SK-N-SH treated with all-trans-retinoic acid at 6 μM for 48 hours (cell line): ENCODE measurements at regions not wholly inside any gene's neighbourhood (a gene's known extent, or its start where the extent isn't known, plus 50 kb on each side); places are given as distances from the start of the nearest gene placed in this dataset.

Source experiments
- ATAC-seq: fragments of 200-7000 bp; cut with Tn5 transposase; 3 replicates; pipeline ENCODE4 v1.9.1; 2020; ENCODE audit warnings: mild to moderate bottlenecking, moderate library complexity
- ARNTL ChIP-seq: fragments of 450-650 bp; formaldehyde crosslinking; IDR thresholded peaks from 2 replicates; pipeline ENCODE4 v1.5.0; 2020; ENCODE audit warnings: low read depth, mild to moderate bottlenecking, moderate library complexity, borderline replicate concordance
- CSDC2 ChIP-seq: fragments of 250-450 bp; sonication (Bioruptor Pico); IDR thresholded peaks from 2 replicates; pipeline ENCODE4 v1.5.0; 2020; ENCODE audit warnings: mild to moderate bottlenecking, moderate library complexity
- ESRRG ChIP-seq: fragments of 250-450 bp; sonication (Bioruptor Pico); IDR thresholded peaks from 2 replicates; pipeline ENCODE4 v1.6.1; 2021; ENCODE audit warnings: mild to moderate bottlenecking
- GLIS3 ChIP-seq: fragments of 250-450 bp; sonication (Bioruptor Pico); IDR thresholded peaks from 2 replicates; pipeline ENCODE4 v1.5.0; 2020; ENCODE audit warnings: mild to moderate bottlenecking, moderate library complexity
- ISL1 ChIP-seq: fragments of 250-450 bp; sonication (Bioruptor Pico); IDR thresholded peaks from 2 replicates; pipeline ENCODE4 v2.1.2; 2022; ENCODE audit warnings: mild to moderate bottlenecking, moderate library complexity
- OSR1 ChIP-seq: fragments of 250-450 bp; sonication (Bioruptor Pico); IDR thresholded peaks from 2 replicates; pipeline ENCODE4 v1.8.0; 2022; ENCODE audit warnings: moderate library complexity, mild to moderate bottlenecking, inconsistent platforms
- PPARA ChIP-seq: fragments of 250-450 bp; sonication (Bioruptor Pico); IDR thresholded peaks from 2 replicates; pipeline ENCODE4 v1.5.0; 2020; ENCODE audit warnings: mild to moderate bottlenecking, borderline replicate concordance
- RARB ChIP-seq: fragments of 250-450 bp; sonication (Bioruptor Pico); IDR thresholded peaks from 2 replicates; pipeline ENCODE4 v1.8.0; 2021; ENCODE audit warnings: mild to moderate bottlenecking, moderate library complexity
- SNAI2 ChIP-seq: fragments of 250-450 bp; sonication (Bioruptor Pico); IDR thresholded peaks from 2 replicates; pipeline ENCODE4 v1.5.0; 2020; ENCODE audit warnings: mild to moderate bottlenecking, moderate library complexity
- TCF4 ChIP-seq: fragments of 250-450 bp; sonication (Bioruptor Pico); IDR thresholded peaks from 2 replicates; pipeline ENCODE4 v1.8.0; 2021; ENCODE audit warnings: mild to moderate bottlenecking, moderate library complexity, borderline replicate concordance
- TOX ChIP-seq: fragments of 250-450 bp; sonication (Bioruptor Pico); IDR thresholded peaks from 2 replicates; pipeline ENCODE4 v1.8.0; 2021; ENCODE audit warnings: mild to moderate bottlenecking, moderate library complexity, borderline replicate concordance
- ZC3H10 ChIP-seq: fragments of 250-450 bp; sonication (Bioruptor Pico); IDR thresholded peaks from 2 replicates; pipeline ENCODE4 v1.5.1; 2021; ENCODE audit warnings: mild to moderate bottlenecking, moderate library complexity
- ZFP3 ChIP-seq: fragments of 250-450 bp; sonication (Bioruptor Pico); IDR thresholded peaks from 2 replicates; pipeline ENCODE4 v1.5.0; 2020; ENCODE audit warnings: mild to moderate bottlenecking, moderate library complexity
- ZFP30 ChIP-seq: fragments of 450-650 bp; formaldehyde crosslinking; IDR thresholded peaks from 2 replicates; pipeline ENCODE4 v1.5.0; 2022; ENCODE audit warnings: mild to moderate bottlenecking, moderate library complexity
- ZNF565 ChIP-seq: fragments of 450-650 bp; formaldehyde crosslinking; conservative IDR thresholded peaks from 2 replicates; pipeline ENCODE4 v1.5.0; 2020; ENCODE audit warnings: low read depth, mild to moderate bottlenecking, moderate library complexity
- ZNF70 ChIP-seq: fragments of 450-650 bp; formaldehyde crosslinking; IDR thresholded peaks from 2 replicates; pipeline ENCODE4 v1.5.0; 2020; ENCODE audit warnings: mild to moderate bottlenecking, moderate library complexity
- TF ChIP-seq, protein P1 (sequence below): fragments of 250-450 bp; sonication (Bioruptor Pico); IDR thresholded peaks from 2 replicates; pipeline ENCODE4 v1.5.1; 2021; ENCODE audit warnings: mild to moderate bottlenecking, moderate library complexity
- TF ChIP-seq, protein P2 (sequence below): fragments of 250-450 bp; sonication (Bioruptor Pico); IDR thresholded peaks from 2 replicates; pipeline ENCODE4 v1.8.0; 2020; ENCODE audit warnings: mild to moderate bottlenecking, moderate library complexity, borderline replicate concordance
- TF ChIP-seq, protein P3 (sequence below): fragments of 250-450 bp; sonication (Bioruptor Pico); IDR thresholded peaks from 2 replicates; pipeline ENCODE4 v1.5.0; 2020; ENCODE audit warnings: mild to moderate bottlenecking, moderate library complexity
- TF ChIP-seq, protein P4 (sequence below): fragments of 250-450 bp; sonication (Bioruptor Pico); IDR thresholded peaks from 2 replicates; pipeline ENCODE4 v1.8.0; 2021; ENCODE audit warnings: low read depth, mild to moderate bottlenecking, moderate library complexity, borderline replicate concordance

DNA sequence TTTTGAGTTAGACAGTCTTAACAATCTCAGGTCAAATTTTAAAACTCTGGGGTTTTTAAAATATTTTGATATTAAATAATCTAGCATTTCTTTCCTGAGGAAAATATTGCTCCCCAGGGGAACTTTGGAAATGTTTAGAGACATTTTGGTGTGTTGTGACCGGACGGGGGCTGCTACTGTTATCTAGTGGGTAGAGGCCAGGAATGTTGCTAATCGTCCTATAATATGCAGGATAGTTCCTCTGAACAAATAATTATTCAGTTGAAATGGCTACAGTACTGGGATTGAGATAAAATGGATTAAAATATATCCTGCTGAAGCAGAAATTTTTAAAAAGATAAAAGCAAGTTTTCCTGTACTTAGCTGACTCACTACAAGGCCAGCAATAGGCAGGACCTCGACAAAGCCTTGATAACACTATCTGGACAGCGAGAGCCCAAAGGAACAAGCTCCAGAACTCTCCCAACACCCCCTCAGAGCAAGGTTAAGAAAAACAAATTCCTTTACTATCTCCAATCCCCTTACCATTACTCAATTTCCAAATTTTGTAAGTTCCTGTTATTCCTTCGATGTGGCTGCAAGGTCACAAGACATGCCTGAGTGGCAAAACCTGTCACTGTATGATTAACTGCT lies 1407.4 kb downstream of the SUCLG1 start:
- ATAC-seq: no peak

DNA sequence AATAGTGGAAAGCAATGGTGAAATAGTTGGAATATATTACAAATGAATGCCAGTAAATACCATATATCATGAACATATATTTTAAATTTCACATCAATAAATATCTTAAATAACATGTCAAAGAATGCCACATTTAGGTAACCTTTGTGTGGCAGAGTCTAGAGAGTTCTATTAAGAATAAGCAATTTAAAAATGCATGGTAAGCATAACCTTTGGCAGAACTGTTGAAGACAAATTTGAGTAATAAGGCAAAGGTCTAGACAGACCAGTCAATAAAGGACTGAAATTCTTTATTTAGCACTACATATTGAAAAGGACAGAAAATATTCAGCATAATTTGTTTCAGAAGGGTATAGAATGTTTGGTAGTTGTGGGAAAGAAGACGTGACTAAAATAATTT lies 1417.0 kb downstream of the SUCLG1 start:
- ATAC-seq: no peak
- TF ChIP-seq ESRRG (CRISPR knock-in tag): no peak
- TF ChIP-seq TOX (CRISPR knock-in tag): no peak
- TF ChIP-seq ZNF70 (CRISPR knock-in tag): no peak
- TF ChIP-seq ZC3H10 (CRISPR knock-in tag): no peak
- no peak for TF ChIP-seq OSR1
- no peak for TF ChIP-seq GLIS3 (CRISPR knock-in tag)
- TF ChIP-seq, protein P1, sequence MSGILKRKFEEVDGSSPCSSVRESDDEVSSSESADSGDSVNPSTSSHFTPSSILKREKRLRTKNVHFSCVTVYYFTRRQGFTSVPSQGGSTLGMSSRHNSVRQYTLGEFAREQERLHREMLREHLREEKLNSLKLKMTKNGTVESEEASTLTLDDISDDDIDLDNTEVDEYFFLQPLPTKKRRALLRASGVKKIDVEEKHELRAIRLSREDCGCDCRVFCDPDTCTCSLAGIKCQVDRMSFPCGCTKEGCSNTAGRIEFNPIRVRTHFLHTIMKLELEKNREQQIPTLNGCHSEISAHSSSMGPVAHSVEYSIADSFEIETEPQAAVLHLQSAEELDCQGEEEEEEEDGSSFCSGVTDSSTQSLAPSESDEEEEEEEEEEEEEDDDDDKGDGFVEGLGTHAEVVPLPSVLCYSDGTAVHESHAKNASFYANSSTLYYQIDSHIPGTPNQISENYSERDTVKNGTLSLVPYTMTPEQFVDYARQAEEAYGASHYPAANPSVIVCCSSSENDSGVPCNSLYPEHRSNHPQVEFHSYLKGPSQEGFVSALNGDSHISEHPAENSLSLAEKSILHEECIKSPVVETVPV: no peak
- TF ChIP-seq, protein P2, sequence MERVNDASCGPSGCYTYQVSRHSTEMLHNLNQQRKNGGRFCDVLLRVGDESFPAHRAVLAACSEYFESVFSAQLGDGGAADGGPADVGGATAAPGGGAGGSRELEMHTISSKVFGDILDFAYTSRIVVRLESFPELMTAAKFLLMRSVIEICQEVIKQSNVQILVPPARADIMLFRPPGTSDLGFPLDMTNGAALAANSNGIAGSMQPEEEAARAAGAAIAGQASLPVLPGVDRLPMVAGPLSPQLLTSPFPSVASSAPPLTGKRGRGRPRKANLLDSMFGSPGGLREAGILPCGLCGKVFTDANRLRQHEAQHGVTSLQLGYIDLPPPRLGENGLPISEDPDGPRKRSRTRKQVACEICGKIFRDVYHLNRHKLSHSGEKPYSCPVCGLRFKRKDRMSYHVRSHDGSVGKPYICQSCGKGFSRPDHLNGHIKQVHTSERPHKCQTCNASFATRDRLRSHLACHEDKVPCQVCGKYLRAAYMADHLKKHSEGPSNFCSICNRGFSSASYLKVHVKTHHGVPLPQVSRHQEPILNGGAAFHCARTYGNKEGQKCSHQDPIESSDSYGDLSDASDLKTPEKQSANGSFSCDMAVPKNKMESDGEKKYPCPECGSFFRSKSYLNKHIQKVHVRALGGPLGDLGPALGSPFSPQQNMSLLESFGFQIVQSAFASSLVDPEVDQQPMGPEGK: no peak
- no peak for TF ChIP-seq CSDC2 (CRISPR knock-in tag)
- TF ChIP-seq, protein P3, sequence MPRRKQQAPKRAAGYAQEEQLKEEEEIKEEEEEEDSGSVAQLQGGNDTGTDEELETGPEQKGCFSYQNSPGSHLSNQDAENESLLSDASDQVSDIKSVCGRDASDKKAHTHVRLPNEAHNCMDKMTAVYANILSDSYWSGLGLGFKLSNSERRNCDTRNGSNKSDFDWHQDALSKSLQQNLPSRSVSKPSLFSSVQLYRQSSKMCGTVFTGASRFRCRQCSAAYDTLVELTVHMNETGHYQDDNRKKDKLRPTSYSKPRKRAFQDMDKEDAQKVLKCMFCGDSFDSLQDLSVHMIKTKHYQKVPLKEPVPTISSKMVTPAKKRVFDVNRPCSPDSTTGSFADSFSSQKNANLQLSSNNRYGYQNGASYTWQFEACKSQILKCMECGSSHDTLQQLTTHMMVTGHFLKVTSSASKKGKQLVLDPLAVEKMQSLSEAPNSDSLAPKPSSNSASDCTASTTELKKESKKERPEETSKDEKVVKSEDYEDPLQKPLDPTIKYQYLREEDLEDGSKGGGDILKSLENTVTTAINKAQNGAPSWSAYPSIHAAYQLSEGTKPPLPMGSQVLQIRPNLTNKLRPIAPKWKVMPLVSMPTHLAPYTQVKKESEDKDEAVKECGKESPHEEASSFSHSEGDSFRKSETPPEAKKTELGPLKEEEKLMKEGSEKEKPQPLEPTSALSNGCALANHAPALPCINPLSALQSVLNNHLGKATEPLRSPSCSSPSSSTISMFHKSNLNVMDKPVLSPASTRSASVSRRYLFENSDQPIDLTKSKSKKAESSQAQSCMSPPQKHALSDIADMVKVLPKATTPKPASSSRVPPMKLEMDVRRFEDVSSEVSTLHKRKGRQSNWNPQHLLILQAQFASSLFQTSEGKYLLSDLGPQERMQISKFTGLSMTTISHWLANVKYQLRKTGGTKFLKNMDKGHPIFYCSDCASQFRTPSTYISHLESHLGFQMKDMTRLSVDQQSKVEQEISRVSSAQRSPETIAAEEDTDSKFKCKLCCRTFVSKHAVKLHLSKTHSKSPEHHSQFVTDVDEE (CRISPR knock-in tag): no peak
- TF ChIP-seq ZFP30 (CRISPR knock-in tag): no peak
- no peak for TF ChIP-seq RARB (CRISPR knock-in tag)

More for the DNA sequence above, 1407.4 kb downstream of the SUCLG1 start:
- TF ChIP-seq ZC3H10 (CRISPR knock-in tag) (no peak), GLIS3 (CRISPR knock-in tag) (no peak), SNAI2 (no peak), TCF4 (CRISPR knock-in tag) (no peak)
- TF ChIP-seq, protein P4, sequence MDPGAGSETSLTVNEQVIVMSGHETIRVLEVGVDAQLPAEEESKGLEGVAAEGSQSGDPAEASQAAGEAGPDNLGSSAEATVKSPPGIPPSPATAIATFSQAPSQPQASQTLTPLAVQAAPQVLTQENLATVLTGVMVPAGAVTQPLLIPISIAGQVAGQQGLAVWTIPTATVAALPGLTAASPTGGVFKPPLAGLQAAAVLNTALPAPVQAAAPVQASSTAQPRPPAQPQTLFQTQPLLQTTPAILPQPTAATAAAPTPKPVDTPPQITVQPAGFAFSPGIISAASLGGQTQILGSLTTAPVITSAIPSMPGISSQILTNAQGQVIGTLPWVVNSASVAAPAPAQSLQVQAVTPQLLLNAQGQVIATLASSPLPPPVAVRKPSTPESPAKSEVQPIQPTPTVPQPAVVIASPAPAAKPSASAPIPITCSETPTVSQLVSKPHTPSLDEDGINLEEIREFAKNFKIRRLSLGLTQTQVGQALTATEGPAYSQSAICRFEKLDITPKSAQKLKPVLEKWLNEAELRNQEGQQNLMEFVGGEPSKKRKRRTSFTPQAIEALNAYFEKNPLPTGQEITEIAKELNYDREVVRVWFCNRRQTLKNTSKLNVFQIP (CRISPR knock-in tag): no peak

DNA sequence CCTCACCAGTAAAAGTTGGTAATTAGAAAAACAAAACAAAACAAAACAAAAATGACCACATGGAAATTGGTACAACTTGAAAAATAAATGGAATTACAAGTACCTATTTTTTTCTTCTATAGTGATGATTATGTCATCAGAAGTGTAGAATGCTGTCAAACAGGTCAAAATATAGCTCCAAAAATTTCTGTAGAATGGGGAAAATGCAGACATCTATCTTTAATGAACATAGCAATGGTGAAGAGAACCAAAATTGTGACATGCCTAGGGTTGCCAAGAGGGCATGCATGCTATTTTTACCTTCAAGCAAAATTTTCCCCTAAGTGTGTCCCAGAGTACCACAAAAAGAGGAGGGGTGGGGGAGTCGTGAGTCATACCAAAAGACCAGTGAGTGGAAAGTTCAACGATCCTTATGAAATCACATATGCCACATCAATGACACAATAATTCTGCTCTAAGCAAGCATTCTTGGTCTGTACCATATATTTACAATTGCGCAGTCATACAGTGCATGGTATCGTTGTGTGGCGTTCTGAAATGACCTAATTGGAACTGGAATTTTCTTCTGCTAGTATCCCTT lies 1436.4 kb downstream of the SUCLG1 start:
- TF ChIP-seq GLIS3 (CRISPR knock-in tag) (no peak), ARNTL (CRISPR knock-in tag) (no peak), CSDC2 (CRISPR knock-in tag) (no peak), SNAI2 (no peak), ISL1 (CRISPR knock-in tag) (no peak), ESRRG (CRISPR knock-in tag) (no peak), ZFP3 (CRISPR knock-in tag) (no peak), PPARA (no peak), ZNF565 (CRISPR knock-in tag) (no peak)
- TF ChIP-seq, protein P1: no peak
- TF ChIP-seq, protein P3 (CRISPR knock-in tag): no peak
- TF ChIP-seq, protein P2: no peak
- TF ChIP-seq, all 23 proteins: peak for 0
- no peak for ATAC-seq
